Type B pancreatic cell (in vitro differentiated cells): ENCODE measurements at regions not wholly inside any gene's neighbourhood (a gene's known extent, or its start where the extent isn't known, plus 50 kb on each side); places are given as distances from the start of the nearest gene placed in this dataset.

Experiments used
- DNase-seq: peaks from one replicate; pipeline ENCODE4 v3.0.0; 2021; ENCODE audit warnings: mixed read lengths; ENCODE audit not compliant: unreplicated experiment; ENCODE audit errors: extremely low spot score
- H3K27ac Mint-ChIP-seq: 2 replicates; pipeline ENCODE4 v1.8.0; 2021; ENCODE audit warnings: mild to moderate bottlenecking, mixed read lengths
- H3K27me3 Mint-ChIP-seq: 2 replicates; pipeline ENCODE4 v1.8.0; 2021; ENCODE audit warnings: mixed read lengths
- H3K36me3 Mint-ChIP-seq: 2 replicates; pipeline ENCODE4 v1.8.0; 2021; ENCODE audit warnings: mixed read lengths
- H3K4me1 Mint-ChIP-seq: one replicate; pipeline ENCODE4 v1.8.0; 2021; ENCODE audit warnings: mixed read lengths; ENCODE audit not compliant: unreplicated experiment
- H3K4me3 Mint-ChIP-seq: 2 replicates; pipeline ENCODE4 v1.8.0; 2021; ENCODE audit warnings: mild to moderate bottlenecking, mixed read lengths
- H3K9me3 Mint-ChIP-seq: 2 replicates; pipeline ENCODE4 v1.8.0; 2021; ENCODE audit warnings: mixed read lengths
- TF ChIP-seq, protein P1 (sequence below): fragments of 200-600 bp; sonication (generic); conservative IDR thresholded peaks from 2 replicates; pipeline ENCODE4 v1.5.0; 2021; ENCODE audit warnings: antibody characterized with exemption, mild to moderate bottlenecking

DNA sequence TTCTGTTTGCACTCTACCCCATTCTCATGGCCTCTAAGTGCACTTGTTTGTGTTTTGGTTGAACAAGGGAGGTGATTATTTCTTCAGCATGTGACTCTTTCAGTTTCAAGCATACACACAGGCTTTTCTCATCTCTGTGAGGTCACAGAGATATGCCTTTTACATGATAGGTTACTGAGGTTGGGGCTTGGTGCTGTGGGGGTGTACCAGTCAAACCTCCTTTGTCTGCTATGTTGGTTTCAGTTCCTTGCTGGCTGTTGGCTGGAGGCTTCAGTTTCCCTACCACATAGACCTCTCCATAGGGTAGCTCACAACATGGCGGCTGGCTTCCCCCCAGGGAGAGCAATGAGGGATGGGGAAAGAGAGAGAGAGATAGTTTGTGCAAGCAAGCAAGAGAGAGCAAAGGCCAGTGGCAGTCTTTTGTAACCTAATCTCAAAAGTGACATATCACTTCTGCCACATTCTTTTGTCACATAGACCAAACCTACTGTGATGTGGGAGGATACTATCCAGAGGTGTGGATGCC, 96.7 kb upstream of the SEMA6A start:
- Mint-ChIP-seq H3K27ac (peak overlapping the region; percentile 24), H3K36me3 (no peaks in the 10 kb centered on the region), H3K4me1 (peaks cover 27% of the 10 kb centered on the region), H3K4me3 (no peak overlapping the region), H3K9me3 (no peaks in the 10 kb centered on the region), H3K27me3 (no peaks in the 10 kb centered on the region)
- TF ChIP-seq, protein P1, sequence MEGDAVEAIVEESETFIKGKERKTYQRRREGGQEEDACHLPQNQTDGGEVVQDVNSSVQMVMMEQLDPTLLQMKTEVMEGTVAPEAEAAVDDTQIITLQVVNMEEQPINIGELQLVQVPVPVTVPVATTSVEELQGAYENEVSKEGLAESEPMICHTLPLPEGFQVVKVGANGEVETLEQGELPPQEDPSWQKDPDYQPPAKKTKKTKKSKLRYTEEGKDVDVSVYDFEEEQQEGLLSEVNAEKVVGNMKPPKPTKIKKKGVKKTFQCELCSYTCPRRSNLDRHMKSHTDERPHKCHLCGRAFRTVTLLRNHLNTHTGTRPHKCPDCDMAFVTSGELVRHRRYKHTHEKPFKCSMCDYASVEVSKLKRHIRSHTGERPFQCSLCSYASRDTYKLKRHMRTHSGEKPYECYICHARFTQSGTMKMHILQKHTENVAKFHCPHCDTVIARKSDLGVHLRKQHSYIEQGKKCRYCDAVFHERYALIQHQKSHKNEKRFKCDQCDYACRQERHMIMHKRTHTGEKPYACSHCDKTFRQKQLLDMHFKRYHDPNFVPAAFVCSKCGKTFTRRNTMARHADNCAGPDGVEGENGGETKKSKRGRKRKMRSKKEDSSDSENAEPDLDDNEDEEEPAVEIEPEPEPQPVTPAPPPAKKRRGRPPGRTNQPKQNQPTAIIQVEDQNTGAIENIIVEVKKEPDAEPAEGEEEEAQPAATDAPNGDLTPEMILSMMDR: no peak
- DNase-seq: no peak

DNA sequence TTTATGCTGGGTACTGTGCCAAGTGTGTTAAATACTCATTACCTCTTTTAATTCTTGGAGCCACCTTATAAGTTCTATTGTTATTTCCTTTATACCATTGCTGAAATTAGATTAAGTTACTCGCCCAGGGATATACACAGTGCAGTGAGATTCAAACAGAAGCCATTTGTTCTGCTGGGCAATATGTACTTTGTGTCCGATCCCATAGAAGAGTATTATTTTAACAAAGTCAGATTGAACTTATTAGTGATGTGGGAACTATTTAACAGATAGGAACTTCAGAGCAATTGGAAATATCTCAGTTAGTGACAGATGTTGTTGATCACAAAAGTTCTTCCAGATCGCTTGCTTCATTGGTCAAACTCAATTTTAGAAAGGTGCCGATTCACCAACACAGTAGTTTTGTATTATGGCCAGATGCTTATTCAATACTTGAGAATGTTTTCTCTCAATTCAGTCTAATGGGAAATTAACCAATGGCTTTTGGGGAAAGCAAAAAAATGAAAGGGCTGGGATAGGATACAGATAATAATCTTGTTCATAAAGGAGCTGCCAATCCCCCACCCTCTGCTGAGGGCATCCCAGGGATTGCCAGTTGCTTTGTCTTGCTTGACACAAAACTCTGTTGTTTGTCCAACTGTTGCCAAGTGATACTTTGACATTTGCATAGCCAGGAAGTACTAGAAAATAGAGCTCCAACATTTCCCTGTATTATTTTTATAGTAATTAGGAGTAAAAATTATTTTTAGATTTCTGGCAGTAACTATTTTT, 94.8 kb upstream of the SEMA6A start:
- TF ChIP-seq, protein P1: no peak
- H3K27me3 Mint-ChIP-seq: no peaks in the 10 kb centered on the region
- no peaks in the 10 kb centered on the region for H3K9me3 Mint-ChIP-seq
- H3K27ac Mint-ChIP-seq: no peak overlapping the region
- no peaks in the 10 kb centered on the region for H3K36me3 Mint-ChIP-seq
- peaks cover 16% of the 10 kb centered on the region for H3K4me1 Mint-ChIP-seq
- H3K4me3 Mint-ChIP-seq: no peak overlapping the region
- no peak for DNase-seq

DNA sequence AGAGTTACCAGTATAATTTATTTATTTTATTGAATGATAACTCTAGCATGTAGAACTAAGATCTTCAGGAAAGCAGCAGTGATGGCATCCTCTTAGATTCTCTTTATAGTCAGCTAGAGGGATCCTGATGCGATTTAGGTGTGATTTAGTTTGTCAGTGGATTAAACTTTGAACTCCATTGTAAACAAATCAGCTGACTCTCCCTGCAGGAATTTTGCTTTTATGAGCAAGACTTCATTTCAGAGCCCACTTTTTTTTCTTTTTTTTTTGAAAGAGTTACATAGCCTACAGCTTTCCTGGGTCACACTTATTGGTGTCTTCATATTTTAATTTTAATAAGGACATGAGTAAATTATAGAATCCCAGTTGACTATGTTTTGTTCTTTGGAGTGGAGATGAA, 93.8 kb upstream of the SEMA6A start:
- no peaks in the 10 kb centered on the region for H3K36me3 Mint-ChIP-seq
- TF ChIP-seq, protein P1: no peak
- no peaks in the 10 kb centered on the region for H3K27me3 Mint-ChIP-seq
- H3K27ac Mint-ChIP-seq: no peak overlapping the region
- H3K4me3 Mint-ChIP-seq: no peak overlapping the region
- no peak for DNase-seq
- H3K4me1 Mint-ChIP-seq: peaks cover 16% of the 10 kb centered on the region
- H3K9me3 Mint-ChIP-seq: no peaks in the 10 kb centered on the region

DNA sequence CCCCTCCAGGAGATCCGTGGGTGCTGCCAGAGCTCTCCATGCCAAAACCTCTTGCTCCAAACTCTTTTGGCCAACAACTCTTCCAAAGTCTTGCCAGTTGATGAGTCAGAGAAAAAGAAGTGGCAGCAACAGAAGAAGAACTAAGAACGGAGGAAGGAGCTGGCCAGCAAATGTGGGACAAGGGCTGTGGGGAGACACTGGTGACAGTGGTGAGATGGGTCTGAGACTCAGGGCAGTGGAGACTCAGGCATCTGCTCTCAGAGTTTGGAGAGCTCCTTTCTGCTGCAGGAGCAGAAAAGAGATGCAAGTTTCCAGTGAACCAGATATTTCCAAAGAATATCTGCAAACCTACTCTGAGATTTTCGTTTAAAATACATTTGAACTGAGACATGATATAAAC, 92.3 kb upstream of the SEMA6A start:
- no peaks in the 10 kb centered on the region for H3K9me3 Mint-ChIP-seq
- DNase-seq: no peak
- peaks cover 11% of the 10 kb centered on the region for H3K4me1 Mint-ChIP-seq
- H3K27ac Mint-ChIP-seq: no peak overlapping the region
- H3K36me3 Mint-ChIP-seq: no peaks in the 10 kb centered on the region
- H3K4me3 Mint-ChIP-seq: no peak overlapping the region
- TF ChIP-seq, protein P1: no peak
- H3K27me3 Mint-ChIP-seq: no peaks in the 10 kb centered on the region

DNA sequence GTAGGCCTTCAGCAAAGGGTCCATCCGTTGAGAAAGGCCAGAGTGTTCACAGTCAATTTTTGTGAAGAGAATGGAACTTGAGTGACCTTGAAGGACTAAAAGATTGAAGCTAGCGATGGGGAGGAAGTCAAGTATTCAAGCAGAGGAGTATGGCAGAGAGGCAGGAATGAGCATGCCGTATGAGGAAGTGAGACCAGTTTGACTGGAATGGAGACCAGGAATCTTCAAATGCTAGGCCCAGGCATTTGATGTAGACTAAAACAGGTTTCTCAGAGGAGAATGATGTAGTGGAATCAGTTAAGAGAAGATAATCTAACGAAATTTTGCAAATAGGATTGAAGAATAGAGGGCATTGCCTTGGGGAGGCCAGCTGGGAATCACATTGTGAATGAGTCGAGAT, 90.4 kb upstream of the SEMA6A start:
- no peak overlapping the region for H3K4me3 Mint-ChIP-seq
- no peaks in the 10 kb centered on the region for H3K36me3 Mint-ChIP-seq
- no peak for DNase-seq
- no peak overlapping the region for H3K27ac Mint-ChIP-seq
- TF ChIP-seq, protein P1: no peak
- no peaks in the 10 kb centered on the region for H3K27me3 Mint-ChIP-seq
- no peaks in the 10 kb centered on the region for H3K9me3 Mint-ChIP-seq
- peaks cover 5% of the 10 kb centered on the region for H3K4me1 Mint-ChIP-seq
